ENCODE measurements at regions not wholly inside any gene's neighbourhood (a gene's known extent, or its start where the extent isn't known, plus 50 kb on each side); places are given as distances from the start of the nearest gene placed in this dataset.

DNA sequence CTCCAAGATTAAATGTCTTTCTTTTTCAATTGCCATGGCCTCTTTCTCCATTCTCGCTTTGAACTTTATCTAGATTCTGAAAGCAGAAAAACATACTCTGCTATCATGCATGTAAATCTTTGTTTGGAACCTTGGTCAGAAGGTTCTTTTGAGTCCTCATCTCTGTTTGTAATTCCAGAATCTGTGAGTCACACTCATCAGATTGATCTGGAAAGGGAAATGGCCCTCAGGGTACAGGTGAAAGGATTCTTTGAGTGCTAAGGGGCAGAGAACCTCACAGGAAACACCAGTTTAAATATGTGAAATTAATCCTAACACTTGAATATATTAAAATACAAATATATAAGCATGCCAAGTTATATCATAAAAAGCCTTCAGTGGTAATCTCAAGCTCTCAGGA lies 211.0 kb upstream of the ADGRL3 start:
- Histone ChIP-seq H3K27ac (ENCODE audit: low read depth, low read length, poor library complexity, severe bottlenecking) (no peak overlapping the region), H3K4me3 (ENCODE audit: low read depth, low read length, poor library complexity, severe bottlenecking) (no peak overlapping the region), H3K36me3 (ENCODE audit: insufficient read depth, low read length, poor library complexity, severe bottlenecking) (no peaks in the 10 kb centered on the region), H3K4me1 (ENCODE audit: insufficient read depth, low read length, poor library complexity, severe bottlenecking) (no peaks in the 10 kb centered on the region), H3K27me3 (replicated peaks; ENCODE audit: insufficient read depth, low read depth, low read length, poor library complexity) (no peaks in the 10 kb centered on the region), H3K9me3 (ENCODE audit: low read depth, low read length, poor library complexity, severe bottlenecking) (no peaks in the 10 kb centered on the region)
- intact Hi-C loops (cut with micrococcal nuclease; ENCODE audit: unreplicated experiment), result no loop called here
- ChIA-PET POLR2A (ENCODE audit: low non-redundant PET) (no interaction called here), CTCF (no interaction called here)
- BruUV-seq (replicated peaks), result no TSS peak
- TF ChIP-seq, protein P1, sequence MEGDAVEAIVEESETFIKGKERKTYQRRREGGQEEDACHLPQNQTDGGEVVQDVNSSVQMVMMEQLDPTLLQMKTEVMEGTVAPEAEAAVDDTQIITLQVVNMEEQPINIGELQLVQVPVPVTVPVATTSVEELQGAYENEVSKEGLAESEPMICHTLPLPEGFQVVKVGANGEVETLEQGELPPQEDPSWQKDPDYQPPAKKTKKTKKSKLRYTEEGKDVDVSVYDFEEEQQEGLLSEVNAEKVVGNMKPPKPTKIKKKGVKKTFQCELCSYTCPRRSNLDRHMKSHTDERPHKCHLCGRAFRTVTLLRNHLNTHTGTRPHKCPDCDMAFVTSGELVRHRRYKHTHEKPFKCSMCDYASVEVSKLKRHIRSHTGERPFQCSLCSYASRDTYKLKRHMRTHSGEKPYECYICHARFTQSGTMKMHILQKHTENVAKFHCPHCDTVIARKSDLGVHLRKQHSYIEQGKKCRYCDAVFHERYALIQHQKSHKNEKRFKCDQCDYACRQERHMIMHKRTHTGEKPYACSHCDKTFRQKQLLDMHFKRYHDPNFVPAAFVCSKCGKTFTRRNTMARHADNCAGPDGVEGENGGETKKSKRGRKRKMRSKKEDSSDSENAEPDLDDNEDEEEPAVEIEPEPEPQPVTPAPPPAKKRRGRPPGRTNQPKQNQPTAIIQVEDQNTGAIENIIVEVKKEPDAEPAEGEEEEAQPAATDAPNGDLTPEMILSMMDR (conservative IDR thresholded peaks at IDR 0.05; ENCODE audit: low read depth, low read length), result no peak
- TF ChIP-seq EZH2 (IDR thresholded peaks at IDR 0.05; ENCODE audit: borderline replicate concordance, low read depth, low read length, poor library complexity, severe bottlenecking), result no peak
- no peak for DNase-seq (ENCODE audit: low spot score)

DNA sequence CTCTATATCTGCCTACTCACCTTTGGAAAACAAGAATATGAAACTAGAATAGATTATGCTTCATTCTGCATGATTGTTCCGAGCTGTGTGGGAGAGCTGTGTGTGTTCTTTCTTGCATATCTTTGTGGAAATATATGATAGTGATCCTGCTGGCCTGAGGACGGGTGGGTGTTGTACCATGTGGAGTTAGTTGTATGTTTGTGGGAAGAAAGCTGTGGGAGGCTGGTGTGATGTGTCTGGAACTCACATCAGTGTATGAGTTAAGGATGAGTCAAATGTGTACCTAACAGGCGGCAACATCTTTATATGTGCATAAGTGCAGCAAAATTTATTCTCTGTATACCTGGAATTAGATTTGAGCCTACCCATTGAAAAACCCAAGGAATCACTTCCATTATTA lies 208.1 kb upstream of the ADGRL3 start:
- Histone ChIP-seq H3K36me3 (ENCODE audit: insufficient read depth, low read length, poor library complexity, severe bottlenecking) (no peaks in the 10 kb centered on the region), H3K9me3 (ENCODE audit: low read depth, low read length, poor library complexity, severe bottlenecking) (no peaks in the 10 kb centered on the region), H3K4me1 (ENCODE audit: insufficient read depth, low read length, poor library complexity, severe bottlenecking) (no peaks in the 10 kb centered on the region), H3K27ac (ENCODE audit: low read depth, low read length, poor library complexity, severe bottlenecking) (no peak overlapping the region), H3K4me3 (ENCODE audit: low read depth, low read length, poor library complexity, severe bottlenecking) (no peak overlapping the region), H3K27me3 (replicated peaks; ENCODE audit: insufficient read depth, low read depth, low read length, poor library complexity) (no peaks in the 10 kb centered on the region)
- ChIA-PET CTCF (no interaction called here), POLR2A (ENCODE audit: low non-redundant PET) (no interaction called here)
- no peak for TF ChIP-seq EZH2 (IDR thresholded peaks at IDR 0.05; ENCODE audit: borderline replicate concordance, low read depth, low read length, poor library complexity, severe bottlenecking)
- TF ChIP-seq, protein P1 (conservative IDR thresholded peaks at IDR 0.05; ENCODE audit: low read depth, low read length), result no peak
- intact Hi-C loops (cut with micrococcal nuclease; ENCODE audit: unreplicated experiment), result no loop called here
- DNase-seq (ENCODE audit: low spot score), result no peak
- BruUV-seq (replicated peaks), result no TSS peak

- H3K27me3 ChIP-seq (replicated peaks; ENCODE audit: insufficient read depth, low read depth, low read length, poor library complexity), result no peaks in the 10 kb centered on the region
- intact Hi-C loops (cut with micrococcal nuclease; ENCODE audit: unreplicated experiment), result no loop called here
- no peaks in the 10 kb centered on the region for H3K9me3 ChIP-seq (ENCODE audit: low read depth, low read length, poor library complexity, severe bottlenecking)
- H3K36me3 ChIP-seq (ENCODE audit: insufficient read depth, low read length, poor library complexity, severe bottlenecking), result no peaks in the 10 kb centered on the region
- H3K27ac ChIP-seq (ENCODE audit: low read depth, low read length, poor library complexity, severe bottlenecking), result no peak overlapping the region
- BruUV-seq (replicated peaks), result no TSS peak
- DNase-seq (ENCODE audit: low spot score), result no peak
- TF ChIP-seq, protein P1 (conservative IDR thresholded peaks at IDR 0.05; ENCODE audit: low read depth, low read length), result no peak
- no peak for TF ChIP-seq EZH2 (IDR thresholded peaks at IDR 0.05; ENCODE audit: borderline replicate concordance, low read depth, low read length, poor library complexity, severe bottlenecking)
- H3K4me3 ChIP-seq (ENCODE audit: low read depth, low read length, poor library complexity, severe bottlenecking), result no peak overlapping the region
- CTCF ChIA-PET, result no interaction called here
- no peaks in the 10 kb centered on the region for H3K4me1 ChIP-seq (ENCODE audit: insufficient read depth, low read length, poor library complexity, severe bottlenecking)
- POLR2A ChIA-PET (ENCODE audit: low non-redundant PET), result no interaction called here
Measured at GRCh38 chr4:61003301-61003700, 196.8 kb upstream of the ADGRL3 start.
